Activated naive CD4-positive, alpha-beta T cell treated with anti-CD3 and anti-CD28 coated beads, Interleukin-2, amount 50 U/mL, for 72 hours (primary cell): ENCODE measurements at regions not wholly inside any gene's neighbourhood (a gene's known extent, or its start where the extent isn't known, plus 50 kb on each side); places are given as distances from the start of the nearest gene placed in this dataset.

Experiments
- ATAC-seq, 2 donors: fragments of 150-1000 bp; cut with Tn5 transposase; 2 replicates each; pipeline ENCODE4 v1.10.0; 2021; ENCODE audit warnings: mild to moderate bottlenecking in 2 of 2, moderate library complexity in 2 of 2
- DNase-seq, 2 donors: peaks; one replicate each; pipeline ENCODE4 v3.0.0; 2021 to 2022; ENCODE audit warnings: low spot score in 2 of 2
- H3K27ac Mint-ChIP-seq, 2 donors: one replicate each; pipeline ENCODE4 v1.8.0; 2022; ENCODE audit warnings: mild to moderate bottlenecking in 2 of 2, mixed read lengths in 2 of 2
- H3K36me3 Mint-ChIP-seq, 2 donors: one replicate each; pipeline ENCODE4 v1.8.0; 2022; ENCODE audit warnings: mixed read lengths in 2 of 2
- H3K9me3 Mint-ChIP-seq, 2 donors: one replicate each; pipeline ENCODE4 v1.8.0; 2022; ENCODE audit warnings: mixed read lengths in 2 of 2

DNA sequence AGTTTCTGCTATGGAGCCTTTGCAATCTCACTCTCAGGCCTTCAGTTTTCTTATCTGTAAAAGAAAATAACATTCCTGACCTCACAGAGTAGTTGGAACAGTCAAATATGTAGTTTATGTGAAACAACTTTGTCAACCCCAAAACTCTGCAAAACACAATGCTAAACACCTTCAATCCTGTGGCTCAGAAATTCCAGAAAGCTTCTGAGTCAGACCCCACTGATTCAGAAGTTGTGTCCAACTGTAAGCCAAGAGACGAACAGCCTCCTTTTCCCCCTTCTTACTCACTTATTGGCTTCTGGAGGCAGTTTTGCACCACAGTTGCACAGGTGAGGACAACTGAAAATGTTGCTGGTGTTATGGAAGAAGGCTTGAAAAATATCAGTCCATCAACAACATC lies 52.9 kb downstream of the TMSB4Y start:
- Mint-ChIP-seq H3K36me3 (no peaks in the 10 kb centered on the region), H3K27ac (no peak overlapping the region), H3K9me3 (no peaks in the 10 kb centered on the region)
- ATAC-seq (peak; percentile 47 to 86), DNase-seq (no peak)

DNA sequence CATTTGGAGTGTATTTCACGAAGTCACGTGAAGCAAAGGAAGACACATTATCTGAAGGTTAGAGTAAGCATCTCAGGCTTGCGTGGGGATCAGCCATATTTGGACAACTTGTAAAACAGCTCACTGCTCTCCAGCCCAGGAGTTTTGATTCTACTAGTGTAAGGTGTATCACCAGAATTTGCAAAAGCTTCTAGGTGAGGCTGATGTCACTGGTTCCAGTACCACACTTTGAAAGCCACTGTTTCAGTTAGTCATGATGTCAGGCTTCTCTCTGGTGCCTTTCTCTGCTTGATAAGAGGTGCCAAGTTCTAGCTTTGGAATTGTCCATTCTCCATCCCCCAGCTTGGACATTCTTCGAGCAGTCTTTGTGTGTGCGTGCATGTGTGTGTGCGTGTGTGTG lies 62.3 kb downstream of the TMSB4Y start:
- Mint-ChIP-seq H3K36me3 (no peaks in the 10 kb centered on the region), H3K9me3 (no peaks in the 10 kb centered on the region), H3K27ac (no peak overlapping the region)
- ATAC-seq (peak in 1 of 2 donors; percentile 47), DNase-seq (no peak)

DNA sequence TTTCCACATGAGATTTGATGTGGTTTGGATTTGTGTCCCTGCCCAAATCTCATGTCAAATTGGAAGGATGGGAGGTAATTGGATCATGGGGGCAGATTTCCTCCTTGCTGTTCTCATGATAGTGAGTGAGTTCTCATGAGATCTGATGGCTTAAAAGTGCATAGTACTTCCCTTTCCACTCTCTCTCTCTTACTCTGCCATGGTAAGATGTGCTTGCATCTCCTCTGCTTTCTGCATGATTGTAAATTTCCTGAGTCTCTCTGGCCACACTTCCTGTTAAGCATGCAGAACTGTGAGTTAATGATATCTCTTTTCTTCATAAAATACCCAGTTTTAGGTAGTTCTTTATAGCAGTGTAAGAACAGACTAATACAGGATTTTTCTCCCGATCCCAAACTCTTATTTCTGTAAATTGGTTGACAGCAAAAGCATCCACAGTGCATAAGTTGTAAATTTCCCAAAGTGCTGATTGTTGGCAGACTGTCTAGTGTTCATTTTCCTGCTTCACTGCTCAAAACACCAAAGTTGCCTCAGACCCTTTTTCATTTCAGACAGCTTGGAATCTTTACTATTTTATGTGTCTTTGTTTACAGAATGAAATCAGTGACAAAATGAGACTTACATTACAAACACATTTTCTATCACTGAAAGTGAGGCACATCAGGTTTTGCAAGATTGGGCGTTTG lies 86.6 kb downstream of the TMSB4Y start:
- H3K27ac Mint-ChIP-seq, result no peak overlapping the region
- DNase-seq (no peak), ATAC-seq (no peak)
- H3K9me3 Mint-ChIP-seq, result peaks cover 7 to 8% of the 10 kb centered on the region in 2 donors
- H3K36me3 Mint-ChIP-seq, result peaks cover 7 to 9% of the 10 kb centered on the region in 2 donors

DNA sequence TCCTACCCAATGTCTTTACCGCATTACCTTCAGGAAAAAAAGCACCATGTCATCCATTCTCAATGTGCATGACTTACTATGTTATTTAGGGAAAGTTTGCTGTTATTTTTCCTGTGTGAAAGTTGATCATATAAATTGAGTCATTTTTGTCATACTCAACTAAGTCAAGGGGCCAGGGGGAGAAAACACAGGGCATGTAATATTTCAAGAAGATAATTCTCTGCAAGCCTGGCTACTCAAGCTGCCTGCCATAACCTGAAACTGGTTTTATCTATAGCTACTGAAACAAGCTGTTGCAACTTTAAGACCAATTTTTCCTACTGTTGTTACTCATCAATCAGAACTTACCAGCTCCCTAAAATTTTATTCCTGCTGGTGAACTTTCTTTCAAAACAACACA lies 91.4 kb downstream of the TMSB4Y start:
- Mint-ChIP-seq H3K9me3 (peaks cover 4% of the 10 kb centered on the region in 2 donors), H3K27ac (no peak overlapping the region), H3K36me3 (peaks cover 0 to 5% of the 10 kb centered on the region in 2 donors)
- DNase-seq, result no peak
- peak in 1 of 2 donors; percentile 74 for ATAC-seq

DNA sequence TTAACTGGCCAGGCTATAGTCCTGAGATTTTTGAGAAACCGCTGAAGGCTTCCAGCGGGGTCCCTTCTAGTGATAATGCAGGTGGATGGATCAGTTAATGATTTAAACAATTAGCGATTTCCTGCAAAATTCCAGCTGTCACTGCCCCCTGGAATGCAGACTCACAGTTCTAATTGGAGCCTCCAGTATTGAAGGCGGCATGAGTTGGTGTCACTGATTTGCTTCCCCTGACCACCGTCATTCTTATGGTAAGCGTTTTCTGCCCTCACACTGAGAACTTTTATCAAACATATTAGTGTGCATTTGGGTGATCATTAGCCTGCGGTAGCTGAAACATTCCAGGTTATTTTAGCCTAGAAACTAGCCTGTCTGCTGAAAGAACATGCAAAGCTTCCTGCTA lies 99.1 kb downstream of the TMSB4Y start:
- ATAC-seq, result no peak
- no peak overlapping the region for H3K27ac Mint-ChIP-seq
- H3K36me3 Mint-ChIP-seq, result no peaks in the 10 kb centered on the region
- no peaks in the 10 kb centered on the region for H3K9me3 Mint-ChIP-seq
- no peak for DNase-seq

DNA sequence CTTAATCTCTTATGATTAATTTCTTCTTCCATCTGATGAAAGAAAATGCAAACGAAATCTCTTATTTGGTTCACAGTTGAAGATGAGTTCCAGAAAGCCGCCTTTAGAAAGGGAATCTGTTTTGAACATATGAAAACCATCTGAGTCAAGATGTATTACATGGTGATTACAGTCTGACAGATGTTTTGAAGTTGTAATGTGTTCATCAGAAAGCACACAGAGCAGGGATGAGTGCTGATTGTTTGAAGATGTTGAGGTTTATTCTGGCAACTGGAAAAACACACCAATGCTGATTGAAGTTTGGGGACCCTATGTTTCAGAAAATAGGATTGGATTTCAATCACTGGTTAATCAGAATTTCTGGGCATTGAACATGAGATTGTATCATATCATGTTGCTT lies 99.7 kb downstream of the TMSB4Y start:
- Mint-ChIP-seq H3K27ac (no peak overlapping the region), H3K9me3 (peaks cover 0 to 3% of the 10 kb centered on the region in 2 donors), H3K36me3 (peaks cover 4 to 5% of the 10 kb centered on the region in 2 donors)
- peak in 1 of 2 donors; percentile 68 for ATAC-seq
- DNase-seq, result no peak

DNA sequence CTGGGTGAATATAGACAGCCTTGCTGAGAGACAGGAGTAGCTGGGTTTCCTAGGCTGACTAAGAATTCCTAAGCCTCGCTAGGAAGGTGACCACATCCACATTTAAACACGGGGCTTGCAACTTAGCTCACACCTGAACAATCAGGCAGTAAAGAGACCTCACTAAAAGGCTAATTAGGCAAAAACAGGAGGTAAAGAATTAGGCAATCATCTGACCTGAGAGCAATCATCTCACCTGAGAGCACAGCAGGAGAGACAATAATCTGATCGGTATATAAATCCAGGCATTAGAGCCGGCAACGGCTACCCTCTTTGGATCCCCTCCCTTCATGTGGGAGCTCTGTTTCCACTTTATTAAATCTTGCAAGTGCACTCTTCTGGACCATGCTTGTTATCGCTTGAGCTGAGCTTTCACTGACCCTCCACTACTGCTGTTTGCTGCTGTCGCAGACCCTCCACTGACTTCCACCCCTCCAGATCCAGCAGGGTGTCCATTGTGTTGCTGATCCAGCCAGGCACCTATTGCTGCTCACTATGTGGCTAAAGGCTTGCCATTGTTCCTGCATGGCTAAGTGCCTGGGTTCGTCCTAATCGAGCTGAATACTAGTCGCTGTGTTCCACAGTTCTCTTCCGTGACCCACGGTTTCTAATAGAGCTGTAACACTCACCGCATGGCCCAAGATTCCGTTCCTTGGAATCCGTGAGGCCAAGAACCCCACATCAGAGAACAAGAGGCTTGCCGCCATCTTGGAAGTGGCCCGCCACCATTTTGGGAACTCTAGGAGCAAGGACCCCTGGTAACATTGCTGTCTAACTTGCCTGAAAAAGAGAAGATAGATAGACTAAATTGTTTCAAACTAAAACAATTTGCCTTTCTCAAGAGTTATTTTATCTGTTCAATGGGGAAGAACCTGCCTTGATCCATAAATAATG lies 100.7 kb downstream of the TMSB4Y start:
- H3K36me3 Mint-ChIP-seq, result peaks cover 7 to 10% of the 10 kb centered on the region in 2 donors
- H3K9me3 Mint-ChIP-seq, result peaks cover 0 to 4% of the 10 kb centered on the region in 2 donors
- ATAC-seq (no peak), DNase-seq (no peak)
- peak overlapping the region; percentile 14 to 16 for H3K27ac Mint-ChIP-seq

DNA sequence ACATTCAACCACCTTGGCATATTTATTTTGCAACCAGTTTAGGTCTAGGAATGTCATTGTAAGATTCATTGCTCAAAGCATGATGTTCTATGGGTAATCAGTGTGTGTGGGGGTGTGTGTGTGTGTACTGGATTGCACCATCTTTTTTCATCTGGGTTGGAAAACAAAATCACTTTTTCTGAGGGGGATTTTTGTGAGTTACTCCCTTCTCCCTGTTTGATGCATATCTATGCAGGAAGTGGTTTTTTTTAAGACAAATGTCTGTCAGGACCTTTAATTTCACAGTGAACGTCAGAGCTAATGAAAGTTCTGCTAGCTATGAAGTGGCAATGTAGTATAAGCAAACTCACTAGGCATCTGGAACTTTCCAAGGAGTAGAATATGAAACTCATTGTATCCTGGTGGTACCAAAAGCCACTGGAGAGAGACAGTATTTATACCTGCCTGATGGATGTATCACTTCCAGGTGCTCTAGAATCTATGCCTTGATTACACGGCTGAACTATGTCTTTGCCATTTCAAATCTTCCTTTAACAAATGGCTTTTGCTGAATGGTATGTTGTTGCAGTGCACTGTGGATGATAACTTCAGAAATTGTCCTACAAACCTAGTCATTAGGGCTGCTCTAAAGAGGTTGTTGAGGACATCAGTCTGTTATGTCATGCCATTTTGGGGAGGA lies 101.5 kb downstream of the TMSB4Y start:
- Mint-ChIP-seq H3K36me3 (peaks cover 7 to 16% of the 10 kb centered on the region in 2 donors), H3K9me3 (peaks cover 4 to 6% of the 10 kb centered on the region in 2 donors), H3K27ac (peak overlapping the region in 1 of 2 donors; percentile 14)
- ATAC-seq (peak; percentile 66 to 82), DNase-seq (no peak)

DNA sequence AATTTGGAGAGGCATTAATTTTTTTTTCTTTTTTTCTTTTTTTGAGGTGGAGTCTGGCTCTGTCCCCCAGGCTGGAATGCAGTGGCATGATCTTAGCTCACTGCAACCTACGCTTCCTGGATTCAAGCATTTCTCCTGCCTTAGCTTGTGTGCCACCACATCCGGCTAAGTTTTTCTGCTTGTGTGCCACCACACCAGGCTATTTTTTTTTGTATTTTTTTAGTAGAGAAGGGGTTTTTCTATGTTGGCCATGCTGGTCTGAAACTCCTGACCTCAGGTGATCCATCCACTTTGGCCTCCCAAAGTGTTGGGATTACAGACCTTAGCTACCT lies 102.0 kb downstream of the TMSB4Y start:
- DNase-seq (no peak), ATAC-seq (peak in 1 of 2 donors; percentile 39)
- Mint-ChIP-seq H3K9me3 (peaks cover 4 to 6% of the 10 kb centered on the region in 2 donors), H3K36me3 (peaks cover 7 to 21% of the 10 kb centered on the region in 2 donors), H3K27ac (no peak overlapping the region)

DNA sequence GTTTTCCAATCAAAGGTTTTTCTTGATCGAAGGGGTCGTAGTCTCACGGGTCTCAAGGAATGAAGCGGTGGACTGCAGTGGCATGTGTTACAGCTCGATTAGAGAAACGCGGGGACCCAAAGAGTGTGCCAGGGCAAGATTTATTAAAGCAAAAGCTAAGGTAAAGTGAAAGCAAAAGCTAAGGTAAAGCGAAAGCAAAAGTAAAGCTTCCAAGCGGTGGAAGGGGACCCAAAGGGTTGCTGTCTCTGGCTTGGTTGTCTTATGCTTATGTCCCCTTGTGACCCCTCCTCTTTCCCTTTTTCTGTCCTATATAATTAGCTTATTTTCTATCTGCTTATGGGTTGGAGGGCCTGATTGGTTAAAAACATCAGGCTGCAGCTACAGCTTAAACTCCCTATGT lies 126.4 kb downstream of the TMSB4Y start:
- peaks cover 0 to 7% of the 10 kb centered on the region in 2 donors for H3K9me3 Mint-ChIP-seq
- no peak for ATAC-seq
- no peak for DNase-seq
- peaks cover 4 to 6% of the 10 kb centered on the region in 2 donors for H3K36me3 Mint-ChIP-seq
- no peak overlapping the region for H3K27ac Mint-ChIP-seq

DNA sequence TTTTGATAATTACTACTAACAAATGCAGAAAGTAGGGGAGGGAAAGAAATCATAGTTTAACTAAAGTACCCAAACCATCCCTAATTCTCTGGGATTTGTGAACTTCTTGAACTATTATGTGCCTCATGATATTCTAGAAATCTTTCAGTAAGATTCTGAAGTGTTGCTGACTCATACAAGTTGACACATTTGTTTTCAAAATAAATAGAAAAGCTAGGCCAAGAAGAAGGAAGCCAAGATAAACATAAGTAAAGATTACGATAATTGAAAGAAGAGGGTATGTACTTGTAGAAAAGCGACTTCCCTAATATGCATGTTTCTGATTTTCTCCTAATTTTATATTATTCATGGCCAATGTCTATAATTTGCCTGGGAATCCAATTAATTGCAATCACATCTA lies 140.7 kb downstream of the TMSB4Y start:
- Mint-ChIP-seq H3K9me3 (peaks cover 0 to 8% of the 10 kb centered on the region in 2 donors), H3K27ac (no peak overlapping the region), H3K36me3 (peaks cover 0 to 19% of the 10 kb centered on the region in 2 donors)
- ATAC-seq (no peak), DNase-seq (no peak)

DNA sequence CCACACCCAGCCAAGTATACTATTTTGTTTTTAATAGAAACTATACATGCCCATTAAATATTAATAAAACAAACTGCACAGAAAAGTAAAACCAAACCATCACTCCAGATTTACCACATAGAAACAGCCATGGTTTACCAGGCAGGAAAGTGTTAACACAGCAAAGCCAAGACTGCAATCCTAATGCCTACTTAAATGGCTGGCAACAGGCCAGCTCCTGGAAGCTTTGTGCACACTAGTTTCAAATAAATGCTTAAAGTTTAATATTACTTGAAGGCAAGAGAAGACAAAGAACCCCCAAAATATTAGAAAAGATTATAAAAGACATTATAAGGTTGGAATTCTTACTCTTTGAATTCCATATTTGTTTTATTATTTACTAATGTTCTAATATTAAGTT lies 141.0 kb downstream of the VCY start:
- Mint-ChIP-seq H3K36me3 (peaks cover 0 to 19% of the 10 kb centered on the region in 2 donors), H3K9me3 (peaks cover 0 to 8% of the 10 kb centered on the region in 2 donors), H3K27ac (no peak overlapping the region)
- DNase-seq (no peak), ATAC-seq (no peak)

DNA sequence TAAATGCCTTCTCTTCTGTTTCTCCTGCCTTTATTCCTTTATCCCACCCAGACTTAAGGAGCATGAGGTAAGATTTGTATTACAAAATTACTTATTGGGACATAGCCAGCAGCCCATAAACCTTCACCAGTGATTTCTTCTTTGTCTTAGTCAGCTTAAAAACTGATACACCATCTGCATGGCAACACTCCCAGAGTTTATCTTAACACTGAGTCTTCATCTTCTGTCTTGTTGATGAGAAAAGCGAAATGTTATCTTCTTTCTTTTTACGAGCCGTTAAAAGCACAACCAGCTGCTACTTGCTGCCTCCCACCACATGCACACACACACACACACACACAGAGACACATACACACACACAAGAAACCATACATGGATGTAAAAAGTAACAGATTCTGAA lies 116.7 kb downstream of the VCY start:
- no peaks in the 10 kb centered on the region for H3K36me3 Mint-ChIP-seq
- H3K9me3 Mint-ChIP-seq, result no peaks in the 10 kb centered on the region
- no peak for ATAC-seq
- H3K27ac Mint-ChIP-seq, result no peak overlapping the region
- DNase-seq, result no peak

DNA sequence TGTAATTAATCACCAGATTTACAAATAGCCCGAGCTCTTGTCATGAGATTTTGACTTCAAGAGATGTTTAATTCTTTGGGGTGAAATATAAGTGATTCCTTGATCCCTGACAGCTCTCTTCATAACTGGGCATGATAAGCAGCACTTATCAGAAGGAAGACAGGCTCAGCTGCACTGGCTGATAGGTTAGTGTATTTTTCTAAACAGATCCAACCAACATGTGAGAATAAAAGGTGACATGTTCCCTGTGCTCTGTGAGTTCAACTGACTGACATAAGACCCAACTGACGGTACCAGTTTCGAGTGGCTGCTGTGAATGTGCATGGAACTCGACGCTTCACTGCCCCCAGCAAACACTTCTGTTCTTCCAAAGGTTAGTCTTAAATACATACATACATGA lies 114.8 kb downstream of the VCY start:
- Mint-ChIP-seq H3K27ac (no peak overlapping the region), H3K9me3 (peaks cover 5 to 6% of the 10 kb centered on the region in 2 donors), H3K36me3 (peaks cover 8% of the 10 kb centered on the region in 2 donors)
- DNase-seq (no peak), ATAC-seq (no peak)

DNA sequence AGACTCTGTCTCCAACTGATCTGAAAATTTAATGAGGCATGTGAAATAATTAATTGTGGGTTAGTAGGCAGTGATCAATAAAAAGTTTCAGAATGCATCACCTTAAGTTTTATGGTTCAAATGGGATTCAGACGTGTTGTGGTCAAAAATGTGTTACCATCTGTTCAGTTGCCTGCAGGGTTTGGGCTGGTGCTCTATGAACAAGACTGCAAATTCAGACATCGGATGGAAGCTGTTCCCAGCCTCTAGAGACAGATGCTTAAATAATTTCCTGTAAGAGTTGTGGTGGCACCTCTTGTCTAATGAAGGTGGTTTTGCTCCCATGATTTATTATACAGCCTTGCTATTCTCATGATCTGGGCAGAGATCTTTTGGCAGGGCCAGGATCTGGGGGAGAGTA lies 113.6 kb downstream of the VCY start:
- Mint-ChIP-seq H3K36me3 (peaks cover 8% of the 10 kb centered on the region in 2 donors), H3K9me3 (peaks cover 6% of the 10 kb centered on the region in 2 donors), H3K27ac (no peak overlapping the region)
- ATAC-seq (no peak), DNase-seq (no peak)

DNA sequence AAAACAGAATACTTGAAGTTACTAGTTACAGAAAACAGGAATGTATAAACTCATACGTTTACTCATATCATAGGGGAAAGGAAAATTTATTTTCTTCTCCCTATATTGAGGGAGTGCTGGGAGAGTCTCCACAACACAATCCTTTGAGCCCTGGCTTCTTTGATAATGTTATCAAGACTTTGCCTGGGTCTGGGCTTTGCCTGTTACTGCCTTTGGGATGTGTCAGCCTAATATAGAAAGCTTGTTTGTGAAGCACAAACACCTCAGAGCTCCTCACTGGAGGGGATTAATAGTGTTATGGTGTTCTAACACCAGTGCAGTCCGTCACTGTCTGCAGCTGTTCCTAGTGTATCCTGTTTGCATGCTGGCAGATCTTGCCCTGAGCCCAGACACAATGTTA lies 107.8 kb downstream of the VCY start:
- H3K9me3 Mint-ChIP-seq, result peaks cover 6 to 9% of the 10 kb centered on the region in 2 donors
- ATAC-seq (no peak), DNase-seq (no peak)
- H3K27ac Mint-ChIP-seq, result no peak overlapping the region
- H3K36me3 Mint-ChIP-seq, result peaks cover 8% of the 10 kb centered on the region in 2 donors

DNA sequence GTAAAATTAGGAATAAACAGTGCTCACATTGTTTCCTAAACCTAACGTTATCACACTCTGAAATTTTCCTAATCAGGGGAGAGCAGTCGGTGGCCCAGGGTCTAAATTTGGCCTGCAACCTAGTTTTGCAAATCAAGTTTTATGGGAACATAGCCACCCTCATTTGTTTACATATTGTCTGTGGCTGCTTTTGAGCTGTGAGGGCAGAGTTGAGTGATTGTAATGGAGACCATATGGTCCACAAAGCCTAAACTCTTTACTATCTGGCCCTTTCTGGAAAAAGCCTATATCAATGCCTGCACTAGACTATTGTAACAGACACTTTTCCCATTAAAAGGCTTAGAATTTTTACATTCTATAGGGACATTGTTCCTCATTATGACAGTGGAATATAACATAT lies 105.2 kb downstream of the VCY start:
- Mint-ChIP-seq H3K36me3 (peaks cover 2% of the 10 kb centered on the region in 2 donors), H3K27ac (no peak overlapping the region), H3K9me3 (peaks cover under 1 to 11% of the 10 kb centered on the region in 2 donors)
- no peak for DNase-seq
- ATAC-seq, result no peak
